ENCODE measurements at regions not wholly inside any gene's neighbourhood (a gene's known extent, or its start where the extent isn't known, plus 50 kb on each side); places are given as distances from the start of the nearest gene placed in this dataset.

GRCh38 chr13:102933523-102933922, 87.7 kb downstream of the ERCC5 start:
- TF ChIP-seq CTCF (conservative IDR thresholded peaks at IDR 0.05 in 1 of 2, IDR thresholded peaks at IDR 0.05 in 1 of 2; ENCODE audit: low read depth in 1 of 2, low read length in 2 of 2) (no peak), EZH2 (IDR thresholded peaks at IDR 0.05; ENCODE audit: low read length, missing control alignments) (no peak)

All from fibroblast of lung (primary cell).